HG03139 (cell line): ENCODE measurements at regions not wholly inside any gene's neighbourhood (a gene's known extent, or its start where the extent isn't known, plus 50 kb on each side); places are given as distances from the start of the nearest gene placed in this dataset.

Experiments used
- ATAC-seq: cut with Tn5 transposase; IDR thresholded peaks from one replicate; pipeline ENCODE4 v1.9.1; 2021; ENCODE audit not compliant: unreplicated experiment

DNA sequence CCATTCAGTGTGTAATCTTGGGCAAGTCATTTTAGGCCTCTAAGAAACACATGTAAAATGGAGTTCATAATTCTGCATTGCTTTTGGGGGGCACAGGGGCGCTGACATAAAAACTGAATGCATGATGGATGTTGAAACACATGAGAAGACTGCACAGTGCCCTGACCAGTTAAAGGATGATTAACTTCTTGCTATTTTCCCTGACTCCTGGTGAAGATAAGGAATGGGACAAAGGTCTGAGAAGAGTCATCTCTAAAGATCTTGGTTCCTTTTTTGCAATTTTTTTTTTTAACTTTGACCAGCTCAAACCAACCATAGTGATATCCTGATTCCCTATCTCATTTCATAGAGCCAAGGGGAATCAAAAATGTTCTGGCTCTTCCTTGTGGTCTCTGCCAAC lies 134.9 kb upstream of the TENM4 start:
- no peak for ATAC-seq

GRCh38 chr11:79570104-79570503 lies 129.3 kb upstream of the TENM4 start:
- no peak for ATAC-seq

DNA sequence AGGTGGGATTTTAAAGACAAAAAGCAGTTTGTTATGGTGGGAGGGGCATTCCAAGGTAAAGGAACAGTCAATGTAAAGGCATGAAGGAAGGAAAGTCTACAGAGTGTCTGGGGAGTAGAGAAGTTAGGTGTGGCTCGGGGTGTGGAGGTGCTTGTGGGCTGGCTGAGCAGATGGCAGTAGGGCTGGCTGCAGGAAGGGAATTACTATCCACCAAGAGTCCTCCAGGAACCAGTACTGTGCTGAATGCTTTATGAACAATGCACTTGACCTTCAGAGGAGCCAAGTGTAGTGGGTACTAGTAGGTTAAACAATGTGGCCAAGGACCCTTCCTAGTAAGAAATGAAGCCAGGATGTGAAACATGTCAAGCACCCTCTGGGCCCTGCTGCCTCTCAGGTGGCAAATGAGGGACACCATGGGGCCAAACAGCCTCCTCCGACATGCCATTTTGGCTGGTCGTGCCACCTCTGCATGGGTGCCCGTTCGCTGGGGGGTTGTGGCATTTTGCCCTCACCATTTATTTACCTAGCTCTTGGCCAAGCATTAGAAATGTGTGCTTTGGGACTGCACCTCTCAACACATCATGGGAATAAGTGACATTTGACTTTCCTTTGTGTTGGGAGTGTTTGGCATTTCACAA lies 123.6 kb upstream of the TENM4 start:
- ATAC-seq, result no peak

GRCh38 chr11:79561496-79561895 lies 120.7 kb upstream of the TENM4 start:
- no peak for ATAC-seq

- ATAC-seq, result no peak
Observed at GRCh38 chr11:79550809-79551208, 110.0 kb upstream of the TENM4 start.

DNA sequence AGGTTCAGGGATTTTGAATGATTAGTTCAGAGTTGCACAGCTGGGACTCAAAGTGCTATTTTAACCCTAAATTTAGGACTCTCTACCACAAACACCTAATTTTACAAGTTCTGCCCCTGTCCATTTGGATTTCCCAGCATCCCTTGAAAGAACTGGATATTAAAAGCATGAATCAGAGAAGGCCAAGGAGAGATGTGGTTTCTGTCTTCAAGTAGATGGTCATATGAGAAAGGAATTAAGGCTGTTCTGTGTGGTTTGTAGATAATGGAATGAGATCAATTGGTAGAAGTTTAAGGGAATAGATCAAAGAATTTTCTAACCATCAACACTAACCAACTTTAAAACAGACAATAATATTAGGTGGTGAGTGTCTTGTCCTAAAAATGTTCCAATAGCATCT lies 106.4 kb upstream of the TENM4 start:
- no peak for ATAC-seq

GRCh38 chr11:79546351-79546750 lies 105.5 kb upstream of the TENM4 start:
- no peak for ATAC-seq

- ATAC-seq, result no peak
Observed at GRCh38 chr11:79544361-79544760, 103.5 kb upstream of the TENM4 start.

DNA sequence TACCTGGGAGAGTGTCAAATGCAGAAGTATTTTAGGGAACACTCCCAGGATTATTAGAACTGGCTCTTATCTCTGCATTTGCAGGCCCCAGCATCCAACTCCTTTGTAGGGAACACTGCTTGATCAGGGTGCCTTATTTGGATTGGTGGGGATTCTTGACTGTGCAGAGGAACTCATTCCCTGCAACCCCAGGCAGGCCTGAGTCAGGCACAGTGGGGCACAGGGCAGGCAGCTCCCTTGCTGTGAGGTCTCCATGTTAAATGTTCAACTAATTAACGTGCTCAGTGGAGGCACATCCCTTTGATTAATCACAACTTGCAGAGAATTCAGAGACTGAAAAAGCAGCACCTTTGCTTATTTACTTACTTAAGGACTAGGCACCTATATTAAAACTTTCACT lies 102.3 kb upstream of the TENM4 start:
- ATAC-seq, result no peak

DNA sequence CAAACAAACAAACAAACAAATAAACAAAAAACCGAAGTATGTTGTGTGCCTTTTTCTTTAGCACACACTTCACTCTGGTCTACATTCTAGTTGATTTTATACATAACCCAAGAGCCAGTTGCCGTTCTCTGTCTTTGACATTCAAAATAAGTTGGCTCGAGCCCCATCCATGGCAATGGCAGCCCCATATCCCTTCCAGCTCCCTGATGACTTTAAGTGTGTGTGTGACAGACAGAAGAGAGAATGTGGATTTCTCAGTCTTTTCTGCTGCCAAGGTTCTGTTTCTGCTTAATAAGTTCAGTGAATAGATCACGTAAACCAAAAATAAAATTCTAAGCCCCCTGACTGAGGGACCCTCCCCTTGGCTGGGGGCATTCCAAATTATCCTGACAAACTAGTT lies 100.6 kb upstream of the TENM4 start:
- no peak for ATAC-seq

GRCh38 chr11:79538775-79539174 lies 97.9 kb upstream of the TENM4 start:
- ATAC-seq, result no peak

- no peak for ATAC-seq
Observed at GRCh38 chr11:79536155-79536917, 95.5 kb upstream of the TENM4 start.

- no peak for ATAC-seq
Observed at GRCh38 chr11:79535606-79536005, 94.8 kb upstream of the TENM4 start.

- no peak for ATAC-seq
Observed at GRCh38 chr11:79525257-79525656, 84.4 kb upstream of the TENM4 start.

- ATAC-seq, result no peak
Observed at GRCh38 chr11:79522626-79523025, 81.8 kb upstream of the TENM4 start.

DNA sequence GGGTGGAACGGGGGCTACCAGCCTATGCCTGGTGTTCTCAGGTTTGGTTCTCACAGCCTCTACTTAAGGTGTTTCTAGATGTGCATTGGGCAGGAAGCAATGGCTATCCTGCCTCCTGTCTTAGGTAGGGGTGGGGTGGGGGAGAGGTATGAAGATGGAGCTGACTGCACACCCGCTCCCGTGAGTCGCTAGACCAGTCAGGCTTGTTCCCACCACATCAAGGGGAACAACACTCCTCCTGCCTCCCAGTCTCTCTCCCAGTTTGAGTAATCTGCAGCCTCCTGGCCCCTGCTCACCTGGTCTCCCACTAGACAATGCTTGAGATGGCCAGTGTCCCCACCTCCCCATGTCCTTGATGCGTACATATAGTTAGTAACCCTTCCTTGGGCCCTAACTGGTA lies 79.3 kb upstream of the TENM4 start:
- ATAC-seq, result no peak

GRCh38 chr11:79515781-79516180 lies 75.0 kb upstream of the TENM4 start:
- no peak for ATAC-seq

DNA sequence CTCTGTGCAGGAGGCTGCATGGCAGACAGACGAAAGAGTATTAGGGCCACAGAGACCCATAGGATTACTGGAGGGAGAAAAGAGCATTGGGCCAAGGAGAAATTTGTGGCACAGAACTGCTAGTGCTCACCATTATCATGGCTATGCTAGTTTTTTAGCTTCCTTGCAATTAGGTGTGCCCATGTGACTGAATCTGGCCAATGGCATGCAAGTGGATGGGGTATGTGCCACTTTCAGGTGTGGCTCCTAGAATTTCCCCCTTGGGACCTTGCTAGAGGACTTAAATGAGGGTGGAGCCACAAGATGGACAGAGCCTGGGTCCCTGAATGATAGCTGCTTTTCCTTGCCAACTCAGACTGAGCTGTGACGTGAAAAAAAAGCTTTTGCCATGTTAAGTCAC lies 73.9 kb upstream of the TENM4 start:
- ATAC-seq, result no peak

GRCh38 chr11:79514290-79514689 lies 73.5 kb upstream of the TENM4 start:
- ATAC-seq, result no peak

DNA sequence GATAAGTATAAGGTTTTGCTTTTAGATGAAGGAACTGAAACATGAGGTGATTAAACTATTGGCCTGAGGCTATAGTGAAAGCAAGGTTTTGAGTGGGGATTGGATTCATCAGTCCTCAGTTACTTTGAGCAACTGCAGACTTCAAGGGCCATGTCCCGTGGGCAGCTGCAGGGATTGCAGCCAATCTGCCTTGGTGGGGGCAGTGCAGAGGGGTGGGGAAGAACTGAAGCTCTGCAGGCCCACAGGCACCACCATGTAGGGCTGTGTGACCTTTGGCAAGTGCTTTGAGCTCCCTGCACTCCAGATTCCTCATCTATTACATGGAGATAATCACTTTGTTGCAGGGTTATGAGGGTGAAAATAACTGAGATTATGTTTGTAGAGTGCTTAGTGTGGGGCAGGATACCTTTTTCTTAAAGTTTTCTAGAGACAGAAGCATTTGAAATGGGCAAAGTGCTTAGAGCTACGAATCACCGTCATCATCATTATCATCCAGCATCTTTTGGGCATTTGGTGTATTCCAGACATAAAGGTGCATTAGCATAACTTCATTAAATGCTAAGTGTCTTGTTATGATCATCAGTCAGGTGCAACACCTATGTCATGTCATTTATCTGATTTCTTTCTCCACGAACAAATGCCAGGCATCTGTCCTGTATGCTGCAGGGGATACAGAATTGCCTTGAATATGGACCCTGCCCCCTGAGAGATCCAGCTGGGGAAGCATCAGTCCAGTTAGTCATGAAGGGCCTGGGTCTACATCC lies 72.1 kb upstream of the TENM4 start:
- no peak for ATAC-seq

DNA sequence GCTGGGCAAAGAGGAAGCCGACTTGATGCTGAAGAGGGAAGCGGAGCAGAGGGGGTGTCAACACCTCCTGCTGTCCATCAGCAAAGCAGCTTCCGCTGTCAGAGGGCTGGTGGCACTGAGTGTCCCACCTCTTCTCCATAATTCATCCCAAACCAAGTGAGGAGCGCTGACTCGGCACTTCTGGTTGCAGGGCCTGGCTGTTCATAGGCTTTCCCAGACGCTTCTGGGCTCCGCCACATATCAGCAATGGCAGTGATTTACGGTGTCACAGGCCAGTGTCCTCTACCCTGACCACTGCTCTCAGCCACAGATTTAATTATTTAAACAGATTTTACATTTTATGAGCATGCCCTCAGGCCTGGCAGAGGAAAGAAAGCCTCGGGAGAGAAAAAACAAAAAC lies 70.1 kb upstream of the TENM4 start:
- ATAC-seq, result no peak

GRCh38 chr11:79508461-79508860 lies 67.6 kb upstream of the TENM4 start:
- ATAC-seq, result no peak
